ENCODE measurements at regions not wholly inside any gene's neighbourhood (a gene's known extent, or its start where the extent isn't known, plus 50 kb on each side); places are given as distances from the start of the nearest gene placed in this dataset.

GRCh38 chr4:180615746-180616145 is 1627.5 kb upstream of the TENM3 start:
- no peaks in the 10 kb centered on the region for H3K27me3 ChIP-seq (replicated peaks; ENCODE audit: insufficient read depth, low read depth, low read length, poor library complexity)
- no peak overlapping the region for H3K27ac ChIP-seq (ENCODE audit: low read depth, low read length, poor library complexity, severe bottlenecking)
- no peak overlapping the region for H3K4me3 ChIP-seq (ENCODE audit: low read depth, low read length, poor library complexity, severe bottlenecking)
- no peak for DNase-seq (ENCODE audit: low spot score)
- TF ChIP-seq, protein P1, sequence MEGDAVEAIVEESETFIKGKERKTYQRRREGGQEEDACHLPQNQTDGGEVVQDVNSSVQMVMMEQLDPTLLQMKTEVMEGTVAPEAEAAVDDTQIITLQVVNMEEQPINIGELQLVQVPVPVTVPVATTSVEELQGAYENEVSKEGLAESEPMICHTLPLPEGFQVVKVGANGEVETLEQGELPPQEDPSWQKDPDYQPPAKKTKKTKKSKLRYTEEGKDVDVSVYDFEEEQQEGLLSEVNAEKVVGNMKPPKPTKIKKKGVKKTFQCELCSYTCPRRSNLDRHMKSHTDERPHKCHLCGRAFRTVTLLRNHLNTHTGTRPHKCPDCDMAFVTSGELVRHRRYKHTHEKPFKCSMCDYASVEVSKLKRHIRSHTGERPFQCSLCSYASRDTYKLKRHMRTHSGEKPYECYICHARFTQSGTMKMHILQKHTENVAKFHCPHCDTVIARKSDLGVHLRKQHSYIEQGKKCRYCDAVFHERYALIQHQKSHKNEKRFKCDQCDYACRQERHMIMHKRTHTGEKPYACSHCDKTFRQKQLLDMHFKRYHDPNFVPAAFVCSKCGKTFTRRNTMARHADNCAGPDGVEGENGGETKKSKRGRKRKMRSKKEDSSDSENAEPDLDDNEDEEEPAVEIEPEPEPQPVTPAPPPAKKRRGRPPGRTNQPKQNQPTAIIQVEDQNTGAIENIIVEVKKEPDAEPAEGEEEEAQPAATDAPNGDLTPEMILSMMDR (conservative IDR thresholded peaks at IDR 0.05; ENCODE audit: low read depth, low read length) = peak; percentile 40
- no peak for TF ChIP-seq EZH2 (IDR thresholded peaks at IDR 0.05; ENCODE audit: borderline replicate concordance, low read depth, low read length, poor library complexity, severe bottlenecking)
- H3K9me3 ChIP-seq (ENCODE audit: low read depth, low read length, poor library complexity, severe bottlenecking) = no peaks in the 10 kb centered on the region
- intact Hi-C loops (cut with micrococcal nuclease; ENCODE audit: unreplicated experiment) = no loop called here
- no peaks in the 10 kb centered on the region for H3K36me3 ChIP-seq (ENCODE audit: insufficient read depth, low read length, poor library complexity, severe bottlenecking)
- BruUV-seq (replicated peaks) = no TSS peak
- ChIA-PET POLR2A (ENCODE audit: low non-redundant PET) (no interaction called here), CTCF (interaction anchor here (0.7 kb wide), 1 partner anchor 14 kb away, joined by 3 read pairs; no protein-coding TSS in a partner anchor)
- H3K4me1 ChIP-seq (ENCODE audit: insufficient read depth, low read length, poor library complexity, severe bottlenecking) = no peaks in the 10 kb centered on the region

- no TSS peak for BruUV-seq (replicated peaks)
- intact Hi-C loops (cut with micrococcal nuclease; ENCODE audit: unreplicated experiment) = no loop called here
- Histone ChIP-seq H3K27me3 (replicated peaks; ENCODE audit: insufficient read depth, low read depth, low read length, poor library complexity) (no peaks in the 10 kb centered on the region), H3K9me3 (ENCODE audit: low read depth, low read length, poor library complexity, severe bottlenecking) (no peaks in the 10 kb centered on the region), H3K4me1 (ENCODE audit: insufficient read depth, low read length, poor library complexity, severe bottlenecking) (peaks cover 6% of the 10 kb centered on the region), H3K27ac (ENCODE audit: low read depth, low read length, poor library complexity, severe bottlenecking) (no peak overlapping the region), H3K36me3 (ENCODE audit: insufficient read depth, low read length, poor library complexity, severe bottlenecking) (no peaks in the 10 kb centered on the region), H3K4me3 (ENCODE audit: low read depth, low read length, poor library complexity, severe bottlenecking) (no peak overlapping the region)
- POLR2A ChIA-PET (ENCODE audit: low non-redundant PET) = no interaction called here
- TF ChIP-seq, protein P1 (conservative IDR thresholded peaks at IDR 0.05; ENCODE audit: low read depth, low read length) = no peak
- TF ChIP-seq EZH2 (IDR thresholded peaks at IDR 0.05; ENCODE audit: borderline replicate concordance, low read depth, low read length, poor library complexity, severe bottlenecking) = no peak
- DNase-seq (ENCODE audit: low spot score) = no peak
- CTCF ChIA-PET = no interaction called here
These were observed 1626.0 kb upstream of the TENM3 start for GRCh38 chr4:180617196-180617595.

DNA sequence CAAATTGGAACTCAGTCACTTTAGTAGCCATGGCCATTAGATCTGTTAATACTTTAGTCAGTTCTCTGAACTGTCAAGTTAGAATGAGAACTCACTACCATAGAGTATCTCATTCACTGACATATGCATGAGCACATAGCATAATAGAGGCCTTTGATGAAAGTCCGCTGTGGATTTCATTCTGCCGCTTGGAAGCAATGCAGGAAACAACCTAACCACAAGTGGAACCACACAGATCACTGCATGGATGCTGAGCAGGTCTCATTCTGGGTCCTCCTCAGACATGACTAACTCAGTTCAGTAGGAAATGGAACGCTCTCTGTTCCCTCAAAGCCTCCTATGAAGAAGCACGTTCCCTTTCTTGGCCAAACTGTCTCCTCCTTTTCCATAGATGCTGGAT is 1624.8 kb upstream of the TENM3 start:
- BruUV-seq (replicated peaks) = no TSS peak
- intact Hi-C loops (cut with micrococcal nuclease; ENCODE audit: unreplicated experiment) = no loop called here
- Histone ChIP-seq H3K36me3 (ENCODE audit: insufficient read depth, low read length, poor library complexity, severe bottlenecking) (no peaks in the 10 kb centered on the region), H3K9me3 (ENCODE audit: low read depth, low read length, poor library complexity, severe bottlenecking) (no peaks in the 10 kb centered on the region), H3K4me1 (ENCODE audit: insufficient read depth, low read length, poor library complexity, severe bottlenecking) (peaks cover 13% of the 10 kb centered on the region), H3K27ac (ENCODE audit: low read depth, low read length, poor library complexity, severe bottlenecking) (no peak overlapping the region), H3K27me3 (replicated peaks; ENCODE audit: insufficient read depth, low read depth, low read length, poor library complexity) (no peaks in the 10 kb centered on the region), H3K4me3 (ENCODE audit: low read depth, low read length, poor library complexity, severe bottlenecking) (no peak overlapping the region)
- no peak for TF ChIP-seq EZH2 (IDR thresholded peaks at IDR 0.05; ENCODE audit: borderline replicate concordance, low read depth, low read length, poor library complexity, severe bottlenecking)
- TF ChIP-seq, protein P1 (conservative IDR thresholded peaks at IDR 0.05; ENCODE audit: low read depth, low read length) = no peak
- ChIA-PET POLR2A (ENCODE audit: low non-redundant PET) (no interaction called here), CTCF (no interaction called here)
- DNase-seq (ENCODE audit: low spot score) = no peak
